DMS153 treated with DMSO at 0.1 percent for 48 hours (cell line): ENCODE measurements at regions not wholly inside any gene's neighbourhood (a gene's known extent, or its start where the extent isn't known, plus 50 kb on each side); places are given as distances from the start of the nearest gene placed in this dataset.

Experiments used
- DNase-seq: peaks from one replicate; lab custom pipeline; 2025; ENCODE audit not compliant: unreplicated experiment; lab: John Stamatoyannopoulos, UW

GRCh38 chr4:20393486-20394100, 141.9 kb downstream of the SLIT2 start:
- DNase-seq: no peak

- DNase-seq: no peak
These were observed 142.8 kb downstream of the SLIT2 start for GRCh38 chr4:20394512-20394911.

- DNase-seq: no peak
These were observed 143.6 kb downstream of the SLIT2 start for GRCh38 chr4:20395160-20395773.

GRCh38 chr4:20403290-20403689, 151.6 kb downstream of the SLIT2 start:
- DNase-seq: no peak

GRCh38 chr4:20403846-20404245, 152.1 kb downstream of the SLIT2 start:
- DNase-seq: no peak

GRCh38 chr4:20408611-20409010, 156.9 kb downstream of the SLIT2 start:
- DNase-seq: no peak

- no peak for DNase-seq
These were observed 160.4 kb downstream of the SLIT2 start for GRCh38 chr4:20412072-20412471.

GRCh38 chr4:20416800-20417199, 165.1 kb downstream of the SLIT2 start:
- DNase-seq: no peak

GRCh38 chr4:20418861-20419451, 167.3 kb downstream of the SLIT2 start:
- no peak for DNase-seq

GRCh38 chr4:20420916-20421602, 169.4 kb downstream of the SLIT2 start:
- no peak for DNase-seq

GRCh38 chr4:20421603-20421985, 169.9 kb downstream of the SLIT2 start:
- no peak for DNase-seq

GRCh38 chr4:20422398-20422797, 170.7 kb downstream of the SLIT2 start:
- no peak for DNase-seq

- no peak for DNase-seq
These were observed 171.7 kb downstream of the SLIT2 start for GRCh38 chr4:20423420-20423819.

- DNase-seq: no peak
These were observed 174.3 kb downstream of the SLIT2 start for GRCh38 chr4:20426028-20426427.

GRCh38 chr4:20428436-20429160, 176.9 kb downstream of the SLIT2 start:
- DNase-seq: no peak

GRCh38 chr4:20430259-20430941, 178.7 kb downstream of the SLIT2 start:
- DNase-seq: no peak

- DNase-seq: no peak
These were observed 179.8 kb downstream of the SLIT2 start for GRCh38 chr4:20431543-20431951.

GRCh38 chr4:20432088-20432487, 180.4 kb downstream of the SLIT2 start:
- no peak for DNase-seq

GRCh38 chr4:20433097-20433705, 181.5 kb downstream of the SLIT2 start:
- no peak for DNase-seq

- no peak for DNase-seq
These were observed 188.5 kb downstream of the SLIT2 start for GRCh38 chr4:20440170-20440569.
